ENCODE measurements at regions not wholly inside any gene's neighbourhood (a gene's known extent, or its start where the extent isn't known, plus 50 kb on each side); places are given as distances from the start of the nearest gene placed in this dataset.

DNA sequence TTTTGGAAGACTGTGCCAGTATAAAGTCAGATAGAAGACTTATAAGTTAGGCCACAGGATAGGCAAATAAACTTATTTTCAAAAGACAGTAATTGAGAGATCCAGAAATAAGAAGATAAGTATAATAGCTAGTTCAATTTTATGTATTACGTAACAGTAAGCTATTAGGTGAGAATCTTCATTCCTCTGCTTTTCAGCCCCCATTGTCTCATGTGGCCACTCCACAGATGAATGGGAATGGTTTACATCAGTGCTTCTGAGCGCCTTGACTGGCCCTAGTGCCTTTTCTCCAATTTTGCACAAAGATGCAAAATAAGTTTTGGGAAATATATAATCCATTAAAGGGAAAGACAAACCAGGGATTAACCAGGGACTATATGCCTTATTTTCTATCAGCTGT is 550.5 kb downstream of the MMUT start:
- no peak for DNase-seq (ENCODE audit: low read depth)

DNA sequence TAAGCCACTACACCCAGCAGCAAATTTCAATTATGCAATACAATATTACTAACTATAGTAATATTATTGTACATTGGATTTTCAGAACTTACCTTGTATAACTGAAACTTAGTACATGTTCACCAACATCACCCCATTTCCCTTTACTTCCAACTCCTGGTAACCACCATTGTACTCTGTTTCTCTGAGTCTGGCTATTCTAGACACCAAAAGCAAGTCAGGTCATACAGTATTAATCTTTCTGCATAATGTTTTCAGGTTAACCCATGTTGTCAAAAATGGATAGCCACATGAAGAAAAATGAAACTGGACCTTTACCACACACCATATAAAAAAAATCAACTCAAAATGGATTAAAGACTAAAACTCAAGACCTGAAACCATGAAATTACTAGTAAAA is 558.2 kb downstream of the MMUT start:
- no peak for DNase-seq (ENCODE audit: low read depth)

DNA sequence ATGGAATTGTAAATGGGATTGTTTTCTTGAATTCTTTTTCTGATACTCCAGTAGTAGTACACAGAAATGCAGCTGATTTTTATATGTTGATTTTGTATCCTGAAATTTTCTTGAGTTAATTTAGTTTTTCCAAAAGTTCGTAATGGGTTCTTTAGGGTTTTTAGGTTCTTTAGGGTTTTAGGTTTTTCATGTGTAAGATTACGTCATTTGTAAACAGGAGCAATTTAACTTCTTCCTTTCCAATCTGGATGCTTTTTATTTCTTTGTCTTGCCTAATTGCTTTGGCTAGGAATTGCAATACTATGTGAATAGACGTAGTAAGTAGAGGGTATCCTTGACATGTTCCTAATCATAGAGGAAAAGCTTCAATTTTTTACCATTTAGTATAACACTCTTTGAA is 568.6 kb downstream of the MMUT start:
- DNase-seq (ENCODE audit: low read depth), result no peak

DNA sequence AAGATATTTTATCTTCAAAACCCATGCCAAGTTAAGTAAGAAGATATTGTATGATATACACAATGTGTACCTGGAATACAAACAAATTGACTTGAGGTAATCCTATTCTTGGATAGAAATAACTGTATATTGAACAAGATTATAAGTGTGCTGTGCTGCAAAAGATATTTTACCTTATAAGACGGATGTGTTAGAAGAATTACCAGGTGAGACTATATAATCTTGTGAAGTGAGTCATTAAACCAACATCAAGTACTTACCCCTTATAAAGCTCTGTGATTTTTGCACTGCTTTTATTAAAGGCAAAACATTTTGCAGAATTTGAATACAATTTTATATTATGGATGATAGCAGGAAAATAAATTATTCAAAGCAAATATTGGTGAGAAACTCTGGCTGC is 570.0 kb downstream of the MMUT start:
- DNase-seq (ENCODE audit: low read depth), result no peak

DNA sequence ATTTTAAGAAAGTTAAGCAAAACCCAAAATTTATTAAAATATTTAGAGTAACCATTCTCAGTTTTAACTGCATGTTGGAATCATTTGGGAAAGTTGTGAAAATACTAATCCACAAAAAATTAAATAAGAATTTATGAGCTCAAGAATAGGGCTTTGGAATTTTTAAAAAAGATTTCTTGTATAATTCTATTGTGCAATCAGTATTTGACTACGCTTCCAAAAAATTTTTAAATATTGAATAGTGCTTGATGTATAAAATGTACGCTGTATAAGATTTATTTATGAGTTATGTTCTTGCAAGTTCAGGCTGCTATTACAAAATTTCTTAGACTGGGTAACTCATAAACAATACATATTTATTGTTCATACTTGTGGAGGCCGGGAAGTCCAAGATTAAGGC is 571.7 kb downstream of the MMUT start:
- DNase-seq (ENCODE audit: low read depth), result no peak

DNA sequence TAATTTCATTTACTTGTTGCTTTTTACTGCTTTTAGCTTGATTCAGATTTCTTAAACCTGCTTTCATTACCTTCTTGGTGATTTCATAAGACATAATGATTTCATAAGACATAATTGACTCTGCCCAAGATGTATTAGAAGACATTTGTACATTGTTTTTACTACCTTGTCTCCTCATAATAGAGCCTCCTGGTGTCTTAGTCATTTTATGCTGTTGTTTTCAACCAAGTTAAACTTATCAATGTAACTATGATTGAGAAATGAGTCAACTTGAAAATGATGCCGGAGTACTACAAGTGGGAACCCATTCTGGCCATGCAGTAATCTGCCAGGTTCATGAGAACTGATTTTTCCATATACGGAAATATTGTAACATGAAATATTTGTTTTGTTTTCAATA is 573.6 kb downstream of the MMUT start:
- no peak for DNase-seq (ENCODE audit: low read depth)

DNA sequence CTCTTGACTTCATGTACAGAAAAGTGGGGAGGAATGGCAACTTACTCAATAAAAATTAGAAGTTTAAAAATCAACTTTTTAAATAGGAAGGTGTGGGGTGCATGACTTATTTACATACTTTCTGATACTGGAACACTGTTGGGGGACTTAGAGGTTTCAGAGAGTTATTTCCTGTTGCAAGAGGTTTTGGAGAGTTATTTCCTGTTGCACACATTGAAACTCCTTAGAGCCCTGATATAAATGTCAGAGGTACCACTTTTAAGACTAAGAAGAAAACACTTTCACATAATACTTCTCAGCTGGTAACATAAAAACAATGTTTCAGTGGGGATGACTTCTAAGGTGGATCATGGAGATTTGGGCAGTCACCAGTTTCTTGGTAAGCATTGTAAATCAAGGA is 579.9 kb downstream of the MMUT start:
- no peak for DNase-seq (ENCODE audit: low read depth)

DNA sequence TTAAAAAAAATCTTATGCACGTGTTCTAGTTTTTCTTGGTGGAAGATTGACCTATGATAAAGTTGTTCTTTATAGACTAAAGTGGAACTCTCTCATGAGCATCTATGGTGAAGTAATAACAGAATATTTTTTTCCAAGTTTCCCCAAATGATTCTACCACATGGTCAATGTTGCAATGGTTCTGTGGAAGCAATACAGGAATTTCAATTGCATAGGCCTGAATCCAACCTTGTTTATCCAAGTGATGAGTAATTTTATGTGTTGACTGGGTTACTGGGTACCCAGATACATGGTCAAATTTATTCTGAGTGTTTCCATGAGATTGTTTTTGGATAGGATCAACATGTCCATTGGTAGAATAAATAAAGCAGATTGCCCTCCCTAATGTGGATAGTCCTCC is 581.5 kb downstream of the MMUT start:
- no peak for DNase-seq (ENCODE audit: low read depth)

DNA sequence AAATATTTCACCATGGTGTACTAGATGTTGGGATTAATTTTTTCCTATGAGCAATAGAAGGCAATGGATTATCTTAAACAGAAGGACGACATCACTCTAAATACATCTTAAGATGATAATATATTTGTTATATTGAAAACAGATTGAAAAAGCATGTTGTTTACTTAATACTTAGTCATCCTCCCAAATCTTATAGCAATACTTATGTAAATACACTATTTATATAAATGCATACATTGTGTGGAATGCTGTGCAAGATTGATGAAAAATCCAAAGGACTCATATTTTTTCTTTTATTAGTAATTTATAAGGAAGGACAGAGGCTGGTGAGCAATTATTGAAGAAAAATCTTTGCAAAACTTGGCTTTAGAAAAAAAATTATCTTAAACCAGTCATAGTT is 593.5 kb downstream of the MMUT start:
- DNase-seq (ENCODE audit: low read depth), result no peak

DNA sequence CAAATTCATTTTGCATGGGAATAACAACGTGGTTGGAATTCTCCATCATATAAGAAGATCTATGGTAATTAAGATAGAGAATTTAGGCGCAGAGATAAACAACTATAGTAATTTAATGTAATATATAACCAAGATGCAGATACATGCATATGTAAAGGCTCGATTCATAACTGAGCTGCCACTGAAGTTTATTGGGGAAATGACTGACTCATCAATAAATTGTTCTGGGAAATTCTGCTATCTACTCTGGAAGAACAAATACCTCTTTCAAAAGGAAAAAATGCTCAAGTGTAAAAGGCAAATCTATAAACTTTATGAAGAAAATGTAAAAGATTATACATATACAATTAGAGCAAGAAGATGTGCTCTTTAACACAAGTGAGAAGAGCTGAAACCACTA is 596.4 kb downstream of the MMUT start:
- no peak for DNase-seq (ENCODE audit: low read depth)

DNA sequence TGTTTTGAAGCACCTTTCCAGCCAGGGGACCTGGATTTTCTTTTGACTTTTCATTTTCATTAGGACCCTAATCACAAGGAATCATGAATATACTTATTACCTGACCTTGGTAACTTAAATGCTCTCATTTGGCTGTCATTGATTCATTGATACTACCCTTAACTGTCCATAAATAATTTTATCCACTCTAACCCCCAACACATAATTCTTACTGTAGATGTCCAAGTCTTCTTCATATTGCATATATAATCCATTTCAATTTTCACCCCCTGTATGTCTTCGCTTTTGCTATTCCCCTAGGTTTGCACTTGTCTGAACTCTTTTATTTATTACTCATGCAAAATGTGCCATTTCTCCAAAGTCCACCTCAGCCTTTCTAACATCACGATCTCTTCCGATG is 602.9 kb downstream of the MMUT start:
- DNase-seq (ENCODE audit: low read depth), result no peak

DNA sequence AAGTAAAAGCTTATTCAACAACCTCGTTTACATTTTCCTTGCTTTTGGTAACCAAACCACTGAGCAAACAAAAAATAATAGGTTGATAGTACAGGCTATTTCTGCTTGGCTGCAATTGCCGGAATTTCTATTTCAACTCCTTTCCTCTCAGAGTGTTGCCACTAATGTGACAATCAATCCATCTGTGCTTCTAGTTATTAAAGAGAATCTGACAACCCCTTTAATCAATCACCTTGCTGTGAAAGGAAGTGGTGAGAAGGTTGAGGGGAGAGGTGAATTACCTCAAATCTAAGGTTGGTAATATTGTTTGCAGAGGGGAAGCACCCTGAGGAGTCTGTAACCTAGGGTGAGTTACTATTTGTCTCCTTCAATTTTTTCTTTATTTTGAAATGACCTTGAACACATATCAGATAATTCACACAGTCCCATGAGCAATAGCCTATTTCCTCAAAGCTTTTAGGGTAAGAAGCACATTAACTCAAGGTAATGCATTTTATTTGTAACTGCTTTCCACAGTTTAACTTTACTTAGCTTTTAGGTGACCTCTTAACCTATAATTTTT is 603.4 kb downstream of the MMUT start:
- DNase-seq (ENCODE audit: low read depth), result no peak

DNA sequence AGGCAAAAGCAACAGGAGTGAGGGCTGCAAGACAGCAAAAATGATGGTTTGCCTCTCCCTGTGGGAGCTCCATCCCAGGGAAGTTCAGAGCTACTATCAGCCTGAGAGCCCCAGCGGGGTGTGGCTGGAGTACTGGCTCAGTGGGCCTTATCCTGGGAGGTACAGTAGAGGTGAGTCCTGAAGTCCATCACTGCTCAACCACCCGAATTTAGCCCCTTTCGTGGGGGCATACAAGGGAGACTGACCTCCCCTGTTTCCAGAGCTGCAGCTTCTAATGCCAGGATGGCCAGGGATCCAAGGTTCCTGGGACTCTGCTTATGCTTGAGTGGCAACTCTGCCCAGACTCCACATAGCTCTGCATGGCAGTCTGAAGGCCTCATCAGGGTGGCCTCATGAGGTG is 617.8 kb downstream of the MMUT start:
- no peak for DNase-seq (ENCODE audit: low read depth)

DNA sequence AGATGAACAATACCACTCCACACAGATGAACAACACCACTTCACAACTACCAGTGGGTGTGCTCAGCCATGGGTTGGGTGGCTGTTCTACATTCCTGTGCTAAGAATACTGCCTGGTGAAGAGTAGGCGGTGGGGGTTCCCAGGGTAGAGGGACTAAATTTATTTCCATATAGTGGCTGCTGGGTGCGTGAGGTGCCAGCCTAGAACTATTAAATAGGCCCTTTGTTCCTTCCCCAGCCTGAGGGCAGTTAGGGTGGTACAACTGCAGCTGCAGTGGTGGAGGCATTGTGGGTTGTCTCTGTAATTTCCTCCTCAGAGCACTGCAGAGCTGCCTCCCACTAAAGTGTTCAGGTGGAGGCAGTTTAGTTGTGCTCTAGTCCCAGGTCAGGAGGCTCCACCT is 618.4 kb downstream of the MMUT start:
- no peak for DNase-seq (ENCODE audit: low read depth)

DNA sequence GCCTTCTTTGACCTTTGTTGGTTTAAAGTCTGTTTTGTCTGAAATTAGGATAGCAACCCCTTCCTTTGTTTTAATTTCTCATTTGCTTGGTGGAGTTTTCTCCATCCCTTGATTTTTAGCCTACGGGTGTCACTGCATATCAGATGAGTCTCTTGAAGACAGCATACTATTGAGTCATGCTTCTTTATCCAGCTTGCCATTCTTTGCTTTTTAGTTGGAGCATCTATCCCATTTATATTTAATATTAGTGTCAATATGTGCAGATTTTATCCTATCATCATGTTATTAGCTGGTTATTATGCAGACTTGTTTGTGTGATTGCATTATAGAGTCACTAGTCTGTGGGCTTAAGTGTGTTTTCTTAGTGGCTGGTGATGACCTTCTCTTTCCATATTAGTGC is 622.2 kb downstream of the MMUT start:
- no peak for DNase-seq (ENCODE audit: low read depth)

DNA sequence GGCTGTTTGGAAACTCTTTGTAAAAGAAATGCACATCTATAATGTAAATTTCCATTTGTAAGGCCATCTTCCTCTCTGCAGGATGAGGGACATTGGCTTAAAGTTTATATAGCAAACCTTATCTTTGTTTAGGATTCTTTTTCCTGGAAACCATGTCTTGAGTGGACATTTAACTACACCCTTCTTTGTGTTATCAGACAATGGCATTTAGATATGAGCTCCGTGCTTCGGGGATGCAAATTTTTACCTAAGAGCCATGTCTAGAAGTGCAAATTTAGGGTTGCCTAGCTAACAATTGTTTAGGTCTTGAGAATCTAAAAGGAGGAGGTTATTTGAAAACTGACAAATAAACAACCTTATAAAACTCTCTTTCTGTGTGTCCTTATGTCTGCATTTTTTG is 623.8 kb downstream of the MMUT start:
- DNase-seq (ENCODE audit: low read depth), result no peak

DNA sequence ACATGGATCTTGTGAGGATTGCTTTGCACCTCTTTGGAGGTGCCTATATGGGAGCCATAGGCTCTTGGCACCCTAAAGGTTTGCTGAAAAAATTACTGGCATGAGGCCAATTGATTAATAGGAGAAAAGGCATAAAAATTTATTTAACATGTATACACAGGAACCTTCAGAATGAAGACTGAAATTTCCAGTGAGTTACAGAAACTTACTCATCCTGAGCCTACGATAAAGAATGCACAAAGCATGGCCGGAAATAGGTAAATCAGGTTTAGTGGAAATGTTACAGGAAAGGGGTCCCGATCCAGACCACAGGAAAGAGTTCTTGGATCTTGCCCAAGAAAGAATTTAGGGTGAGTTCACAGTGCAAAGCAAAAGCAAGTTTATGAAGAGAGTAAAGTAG is 625.3 kb downstream of the MMUT start:
- no peak for DNase-seq (ENCODE audit: low read depth)

DNA sequence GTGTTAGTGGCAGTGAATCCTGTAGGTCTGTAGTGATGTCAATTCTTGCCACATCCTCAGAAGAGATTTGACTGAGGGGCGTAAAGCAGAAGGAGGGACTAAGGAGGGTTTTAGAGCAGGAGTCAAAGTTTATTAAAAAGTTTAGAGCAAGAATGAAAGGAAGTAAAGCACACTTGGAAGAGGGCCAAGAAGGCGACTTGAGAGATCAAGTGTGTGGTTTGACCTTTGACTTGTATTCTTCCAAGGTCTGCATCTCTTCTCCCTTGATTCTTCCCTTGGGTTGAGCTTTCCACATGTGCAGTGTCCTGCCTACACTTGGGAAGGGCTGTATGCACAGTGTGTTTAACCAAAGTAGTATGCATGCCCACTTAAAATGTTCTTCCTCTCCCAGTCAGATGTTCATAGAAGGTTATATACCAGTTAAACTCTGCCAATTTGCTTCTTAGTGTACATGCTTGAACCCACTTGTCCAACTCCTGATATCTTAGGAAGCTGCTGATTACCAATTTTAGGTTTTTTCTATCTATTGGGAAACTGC is 627.6 kb downstream of the MMUT start:
- no peak for DNase-seq (ENCODE audit: low read depth)

DNA sequence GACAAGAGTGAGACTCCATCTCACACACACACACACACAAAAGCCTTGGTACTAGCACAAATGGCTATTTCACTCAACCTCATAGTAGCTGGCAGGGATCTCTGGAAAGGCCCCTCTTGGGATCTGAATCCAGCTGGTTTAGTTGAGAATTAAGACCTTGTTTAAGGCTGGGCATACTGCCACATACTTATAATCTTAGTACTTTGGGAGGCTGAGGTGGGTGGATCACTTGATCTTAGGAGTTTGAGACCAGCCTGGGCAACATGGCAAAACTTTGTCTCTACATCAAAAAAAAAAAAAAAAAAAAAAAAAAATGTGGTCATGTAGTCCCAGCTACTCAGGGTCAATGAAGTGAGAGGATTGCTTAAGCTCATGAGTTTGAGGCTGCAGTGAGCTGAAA is 628.3 kb downstream of the MMUT start:
- DNase-seq (ENCODE audit: low read depth), result no peak

DNA sequence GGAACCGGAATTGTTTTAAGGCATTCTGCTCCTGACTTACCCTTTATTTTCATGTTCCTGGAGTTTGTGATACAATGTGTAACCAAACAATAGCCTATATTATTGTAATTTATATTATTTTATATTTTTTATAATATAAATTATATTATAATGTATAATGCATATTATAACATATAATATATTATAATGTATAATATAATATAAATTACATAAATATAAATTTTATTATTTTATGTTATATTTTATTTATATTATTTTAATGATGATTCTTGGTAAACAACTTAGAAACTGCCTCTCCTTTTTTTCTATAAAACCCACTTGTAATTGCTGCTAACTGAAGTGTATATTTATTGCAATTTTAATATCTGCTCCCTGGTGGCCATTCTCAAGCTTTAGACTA is 629.1 kb downstream of the MMUT start:
- DNase-seq (ENCODE audit: low read depth), result no peak

DNA sequence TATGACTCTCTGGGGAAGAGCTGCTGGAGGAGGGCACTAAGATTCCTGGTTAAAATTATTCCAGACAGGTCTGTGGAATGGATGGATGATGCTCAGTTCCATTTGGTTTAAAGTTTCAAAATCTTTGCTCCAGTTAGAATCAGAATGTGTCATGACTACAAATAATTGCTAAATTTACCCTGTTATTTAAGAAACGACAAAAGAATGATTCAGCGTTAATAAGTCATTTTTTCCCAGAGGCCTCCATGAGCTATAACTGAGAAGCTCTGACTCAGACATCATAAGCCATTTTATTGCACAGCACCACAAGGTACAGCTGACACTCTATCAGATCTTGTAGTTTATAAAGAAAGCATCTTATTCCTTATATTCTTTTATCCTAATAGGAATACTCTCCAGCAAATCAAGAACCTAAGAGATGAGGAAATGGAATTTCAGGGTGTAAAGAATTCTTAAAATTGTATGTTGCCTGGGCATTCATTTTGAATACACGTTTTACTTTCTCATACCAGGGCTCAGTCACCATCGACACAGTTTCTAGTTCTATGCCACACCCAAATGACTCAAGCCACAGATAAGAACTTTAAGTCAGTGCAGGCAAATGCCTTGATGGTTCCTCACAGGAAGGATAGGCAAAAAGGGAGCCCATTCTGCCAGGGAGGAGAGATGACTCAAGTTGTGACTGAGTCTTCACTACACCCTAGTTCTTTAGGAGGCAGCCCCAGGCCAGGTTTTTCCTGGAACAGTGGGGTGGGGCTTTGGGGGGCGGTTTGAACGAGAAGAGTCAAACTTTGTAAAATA is 636.0 kb downstream of the MMUT start:
- peak; percentile 88 for DNase-seq (ENCODE audit: low read depth)

DNA sequence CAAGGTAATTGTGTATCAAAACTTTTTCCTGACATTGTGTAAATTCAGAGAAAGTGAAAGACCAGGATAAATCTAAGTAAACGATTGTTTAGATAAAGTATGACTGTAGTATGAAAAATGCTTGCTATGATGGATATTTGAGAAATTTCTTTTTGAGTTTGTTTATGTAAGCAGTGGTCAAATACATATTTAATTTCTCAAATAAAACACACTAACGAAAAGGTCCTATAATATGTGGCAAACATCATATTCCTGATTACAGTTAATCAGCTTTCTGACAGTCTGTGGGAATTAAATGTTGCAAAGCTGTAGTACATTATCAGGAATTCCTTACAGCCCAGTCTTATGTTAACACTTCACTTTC is 636.9 kb downstream of the MMUT start:
- no peak for DNase-seq (ENCODE audit: low read depth)

DNA sequence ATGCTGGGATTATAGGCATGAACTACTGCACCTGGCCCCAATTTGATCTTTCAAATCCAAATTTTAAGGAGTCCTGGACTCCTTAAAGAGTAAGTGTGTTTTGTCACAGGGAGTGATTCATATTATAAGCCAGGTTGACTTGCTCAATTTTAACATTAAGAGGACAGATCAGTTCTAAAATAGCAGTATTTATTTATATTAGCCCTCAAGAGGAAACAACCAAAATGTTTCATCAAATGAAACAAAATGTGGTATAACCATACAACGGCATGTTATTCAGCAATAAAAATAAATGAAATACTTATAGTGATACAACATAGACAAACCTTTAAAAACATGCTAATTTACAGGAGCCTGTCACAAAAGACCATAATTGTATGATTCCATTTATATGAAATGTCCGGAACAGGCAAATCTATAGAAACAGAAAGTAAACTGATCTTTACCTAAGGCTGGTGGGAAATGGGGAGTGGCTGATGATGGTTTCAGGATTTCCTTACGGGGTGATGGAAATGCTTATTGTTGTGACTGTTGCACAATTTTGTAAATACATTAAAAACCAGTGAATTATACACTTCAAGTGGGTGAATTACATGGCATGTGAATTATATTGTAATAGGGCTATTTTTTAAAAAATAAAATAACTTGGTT is 637.4 kb downstream of the MMUT start:
- DNase-seq (ENCODE audit: low read depth), result no peak

DNA sequence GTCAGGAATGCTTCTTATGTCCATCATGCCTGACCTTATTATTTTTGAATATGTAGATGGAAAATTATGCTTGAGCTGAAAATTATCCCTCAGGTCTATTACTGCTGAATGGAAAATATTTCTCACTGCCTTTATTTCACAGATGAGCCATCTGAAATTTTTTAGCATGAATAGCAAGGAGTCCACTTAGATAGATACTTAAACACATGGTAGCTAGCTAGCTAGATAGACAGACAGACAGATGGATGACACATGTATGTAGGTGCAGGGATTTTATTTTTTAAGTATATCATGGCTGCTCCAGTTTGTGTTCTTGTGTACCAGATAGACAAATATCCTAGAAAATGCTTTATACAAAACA is 645.0 kb downstream of the MMUT start:
- DNase-seq (ENCODE audit: low read depth), result no peak

All from GM04503 (cell line).